Fibroblast of skin of scalp (primary cell): ENCODE measurements at regions not wholly inside any gene's neighbourhood (a gene's known extent, or its start where the extent isn't known, plus 50 kb on each side); places are given as distances from the start of the nearest gene placed in this dataset.

Experiments
- DNase-seq: peaks from one replicate; pipeline ENCODE4 v3.0.0-alpha.2; 2013

- no peak for DNase-seq
These were observed 163.2 kb upstream of the TRPC7 start for GRCh38 chr5:136528481-136529030.

GRCh38 chr5:136527311-136527710, 162.0 kb upstream of the TRPC7 start:
- DNase-seq, result no peak

DNA sequence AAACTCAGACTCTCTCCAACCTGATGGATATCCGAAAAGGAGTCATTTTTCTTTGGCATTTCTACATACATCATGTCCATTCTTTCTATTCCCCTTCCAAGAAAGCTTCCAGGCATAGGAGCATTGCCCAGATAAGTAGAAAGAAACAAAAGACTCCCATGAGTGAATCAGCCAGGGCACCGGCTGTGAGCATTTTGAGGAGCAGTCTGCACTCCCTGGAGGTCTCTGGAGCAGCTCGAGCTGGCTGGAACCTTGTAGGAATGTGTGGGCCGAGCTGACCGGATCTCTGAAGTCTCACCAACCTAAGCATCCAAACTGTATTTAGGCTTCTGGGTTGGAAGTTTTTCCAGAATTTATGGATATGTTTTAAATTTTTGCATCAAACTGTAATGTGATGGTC, 161.4 kb upstream of the TRPC7 start:
- no peak for DNase-seq

DNA sequence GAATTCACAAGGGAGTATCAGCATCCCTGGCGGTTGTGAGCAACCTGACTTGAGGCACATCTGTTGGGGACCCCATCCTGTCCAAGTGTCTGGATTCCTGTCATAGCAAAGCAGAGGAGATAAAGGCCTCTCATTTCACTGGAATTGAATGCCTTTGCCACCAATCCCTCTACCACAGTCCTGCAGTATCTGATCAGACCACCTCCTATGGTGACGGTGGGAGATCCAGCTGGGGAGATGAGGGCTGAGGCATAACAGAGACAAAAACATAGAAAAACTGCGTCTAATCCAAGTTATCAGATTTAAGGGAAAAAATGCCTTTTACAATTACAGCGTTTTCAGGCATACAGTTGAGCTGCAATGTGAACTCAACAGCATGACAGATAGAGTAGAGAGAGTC, 160.7 kb upstream of the TRPC7 start:
- no peak for DNase-seq

DNA sequence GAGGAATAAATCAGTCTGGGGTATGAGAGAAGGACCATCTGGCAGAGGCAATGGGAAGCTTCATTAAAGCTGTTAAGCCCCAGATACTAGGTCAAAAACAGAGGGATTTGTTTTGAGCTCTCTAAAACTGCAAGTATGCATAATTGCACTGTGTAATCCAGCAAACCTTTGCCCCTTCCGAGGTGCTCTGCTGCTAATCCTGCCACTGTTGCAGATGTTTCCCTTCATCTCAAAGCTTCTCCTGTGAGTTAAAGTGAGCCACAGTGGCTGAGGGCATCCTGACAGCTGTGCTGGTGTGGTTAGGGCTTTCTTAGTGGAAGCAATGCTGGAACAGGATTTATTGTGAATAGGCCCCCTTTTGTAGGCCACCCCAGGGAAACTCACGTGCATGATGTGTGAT, 160.3 kb upstream of the TRPC7 start:
- DNase-seq, result no peak

DNA sequence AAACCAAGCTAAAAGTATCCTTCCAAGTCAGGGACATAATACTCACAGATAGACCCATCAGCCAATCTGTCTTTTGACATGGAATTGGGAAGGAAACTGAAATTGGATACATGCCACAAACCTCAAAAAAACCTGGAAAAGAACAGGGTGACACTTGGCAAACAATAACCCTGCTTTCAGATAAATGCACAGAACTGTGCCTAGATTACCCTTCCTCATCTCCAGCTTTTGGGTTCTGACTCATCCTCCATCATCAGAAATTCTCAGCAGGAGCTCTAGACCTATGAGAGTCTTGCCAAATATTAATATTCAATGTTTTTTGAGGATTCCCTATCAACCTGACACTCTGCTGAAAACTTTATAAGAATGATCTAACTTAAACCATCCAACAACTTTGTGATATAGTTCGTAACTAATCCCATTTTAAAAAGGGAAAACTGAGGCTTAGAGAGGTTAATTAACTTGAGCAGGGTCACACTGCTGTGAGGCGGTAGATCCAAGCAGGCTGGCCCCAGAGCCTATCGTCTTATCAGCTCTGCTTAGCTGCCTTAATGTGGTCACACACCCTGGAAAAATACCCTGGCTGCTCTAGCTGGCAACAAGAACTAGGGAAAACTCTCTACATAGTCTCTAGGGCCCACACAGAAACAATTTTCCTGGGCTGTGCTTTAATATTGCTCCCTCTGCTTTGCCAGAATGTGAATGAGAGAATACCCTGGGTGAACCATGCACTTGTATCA, 157.0 kb upstream of the TRPC7 start:
- DNase-seq, result no peak

- no peak for DNase-seq
These were observed 156.4 kb upstream of the TRPC7 start for GRCh38 chr5:136521696-136522095.

DNA sequence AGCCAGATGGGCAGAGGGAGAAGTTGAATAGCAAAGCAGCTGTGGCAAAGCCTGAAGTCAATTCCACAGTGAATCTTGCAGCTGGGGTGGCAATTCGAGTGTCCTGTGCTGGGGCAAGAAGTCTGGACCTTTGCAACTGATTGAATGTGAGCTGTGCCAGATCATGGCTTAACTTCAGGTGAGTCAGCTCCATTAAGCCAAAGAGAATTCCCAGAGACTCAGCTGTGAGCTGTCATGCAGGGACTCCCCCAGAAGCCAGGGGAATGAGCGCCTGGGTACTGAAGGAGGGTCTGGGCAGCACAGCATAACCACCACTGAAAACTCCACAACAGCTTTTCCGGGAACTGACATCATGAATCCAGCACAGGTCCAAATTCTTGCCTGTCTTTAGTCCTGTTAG, 153.5 kb upstream of the TRPC7 start:
- no peak for DNase-seq

DNA sequence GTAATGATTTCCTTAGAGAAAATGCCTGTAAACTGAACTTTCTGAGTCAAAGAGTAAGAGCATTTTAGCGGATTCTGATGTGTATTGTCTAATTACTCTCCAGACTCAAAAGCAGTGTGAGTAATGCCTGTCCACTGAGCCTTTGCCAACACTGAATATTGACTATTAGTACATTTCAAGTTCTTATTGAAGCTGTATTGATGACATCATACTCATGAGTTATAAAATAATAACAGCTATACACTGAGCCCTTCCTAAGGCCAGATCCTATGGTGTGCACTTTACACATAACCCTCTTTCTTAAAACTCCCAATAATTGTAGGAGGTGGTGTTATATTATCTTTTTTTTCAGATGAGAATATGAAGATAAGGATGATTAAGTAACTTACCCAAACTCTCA, 152.8 kb upstream of the TRPC7 start:
- DNase-seq, result no peak

DNA sequence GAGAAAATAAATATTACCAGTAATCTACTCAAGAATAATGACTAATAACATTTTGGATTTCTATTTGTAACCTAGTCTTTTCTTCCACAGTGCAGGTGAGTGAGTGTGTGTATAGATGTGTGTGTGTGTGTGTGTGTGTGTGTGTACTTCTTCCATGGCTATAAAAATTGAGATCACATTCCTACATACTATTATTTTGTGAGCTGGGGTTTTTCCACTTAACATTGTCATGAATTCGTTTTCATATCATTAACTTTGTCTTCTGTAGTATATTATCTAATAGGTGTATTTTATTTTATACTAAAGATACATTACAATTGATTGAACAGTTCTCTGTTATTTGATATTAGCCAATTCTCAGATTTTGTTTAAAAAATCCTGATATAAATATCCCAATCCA, 152.4 kb upstream of the TRPC7 start:
- no peak for DNase-seq

DNA sequence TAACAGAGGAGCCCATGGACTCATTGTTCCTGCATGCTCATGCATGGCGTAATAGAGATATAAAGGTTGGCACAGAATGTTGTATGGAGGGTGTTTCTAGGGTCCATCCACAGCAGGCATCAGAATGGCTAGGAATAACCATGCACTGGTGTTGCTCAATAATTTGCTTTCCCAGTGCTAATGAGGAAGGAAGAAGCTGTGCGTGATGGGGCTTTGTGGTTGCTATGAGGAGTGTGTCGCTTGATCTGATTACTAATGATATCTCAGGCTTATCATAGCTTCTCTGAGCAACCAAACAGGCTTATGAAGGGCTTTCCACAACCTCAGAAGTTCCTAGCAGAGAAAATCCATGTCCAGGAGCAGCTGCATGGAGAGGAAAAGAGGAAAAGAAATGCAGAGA, 151.3 kb upstream of the TRPC7 start:
- no peak for DNase-seq

GRCh38 chr5:136513430-136513829, 148.1 kb upstream of the TRPC7 start:
- no peak for DNase-seq

DNA sequence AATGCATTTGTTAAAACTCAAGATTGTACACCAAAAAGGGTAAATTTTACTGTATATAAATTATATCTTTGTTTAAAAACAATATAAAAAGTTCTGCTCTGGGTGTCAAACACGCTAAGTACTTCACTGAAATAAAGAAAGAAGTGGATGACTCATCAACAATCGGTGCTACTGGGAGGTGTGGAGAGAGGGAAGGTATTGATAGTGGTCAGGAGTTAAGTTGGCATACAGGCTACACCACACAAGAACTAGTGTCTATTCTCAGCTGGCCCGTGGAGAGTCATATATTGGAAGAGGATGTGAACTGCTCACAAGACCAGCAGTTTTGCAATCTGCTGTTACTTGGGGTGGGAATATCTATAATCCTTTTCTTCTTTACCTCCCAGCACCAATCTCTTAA, 145.7 kb upstream of the TRPC7 start:
- DNase-seq, result no peak

DNA sequence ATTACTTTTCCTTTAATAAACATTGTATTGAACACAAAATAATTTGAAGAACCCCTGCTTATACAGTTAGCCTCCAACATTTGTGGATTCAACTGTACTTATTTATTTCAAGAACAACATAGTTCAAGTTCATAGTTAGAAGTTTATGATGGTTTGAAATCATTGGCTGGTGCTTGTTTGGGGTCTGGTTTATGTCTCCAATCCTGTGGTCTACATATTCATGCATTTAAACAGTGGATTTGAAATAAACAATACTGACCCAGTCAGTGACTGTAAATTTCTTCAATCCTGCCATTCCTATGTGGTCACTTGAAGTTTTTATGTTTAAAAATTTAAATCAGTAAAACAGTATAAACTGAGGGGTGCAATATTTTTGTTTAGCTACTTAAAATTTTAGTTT, 145.1 kb upstream of the TRPC7 start:
- no peak for DNase-seq

DNA sequence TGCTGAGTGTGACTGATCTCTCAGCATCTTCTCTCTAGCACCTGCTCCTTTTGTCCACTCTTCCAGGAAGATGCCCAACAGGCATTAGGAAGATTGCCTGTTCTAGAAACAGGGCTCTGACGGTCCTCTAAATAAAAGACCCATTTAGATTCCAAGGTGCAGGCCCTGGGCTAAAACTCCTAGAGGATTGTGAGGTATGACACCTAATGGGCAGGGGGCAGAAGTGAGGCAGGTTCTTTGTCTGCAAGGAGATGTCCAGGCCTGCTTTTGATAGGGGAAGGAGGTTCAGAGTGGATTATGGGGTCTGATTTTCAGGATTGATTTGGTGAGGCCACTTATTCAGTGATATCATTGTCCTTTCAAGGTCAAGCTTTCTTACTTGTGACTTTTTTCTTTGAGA, 140.8 kb upstream of the TRPC7 start:
- no peak for DNase-seq

DNA sequence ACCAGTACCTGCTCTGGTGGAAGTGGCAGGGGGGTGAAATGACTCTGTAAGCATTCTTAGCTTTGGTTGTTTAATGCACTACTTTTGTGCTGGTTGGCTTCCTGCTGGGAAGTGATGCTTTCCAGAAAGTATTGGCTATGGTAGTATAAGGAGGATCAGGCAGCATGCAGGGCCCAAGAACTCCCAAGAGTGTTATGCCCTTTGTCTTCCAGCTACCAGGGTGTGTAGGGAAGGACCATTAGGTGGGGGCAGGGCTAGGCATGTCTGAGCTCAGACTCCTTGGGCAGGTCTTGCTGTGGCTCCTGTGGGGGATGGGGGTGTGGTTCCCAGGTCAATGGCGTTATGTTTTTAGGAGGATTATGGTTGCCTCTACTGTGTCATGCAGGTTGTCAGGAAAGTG, 135.8 kb upstream of the TRPC7 start:
- DNase-seq, result no peak

GRCh38 chr5:136492587-136492986, 127.2 kb upstream of the TRPC7 start:
- DNase-seq, result no peak

- DNase-seq, result no peak
These were observed 126.5 kb upstream of the TRPC7 start for GRCh38 chr5:136491806-136492205.

- DNase-seq, result no peak
These were observed 119.5 kb upstream of the TRPC7 start for GRCh38 chr5:136484808-136485325.

- DNase-seq, result no peak
These were observed 116.9 kb upstream of the TRPC7 start for GRCh38 chr5:136482206-136482605.

- no peak for DNase-seq
These were observed 109.1 kb upstream of the TRPC7 start for GRCh38 chr5:136474466-136474865.

GRCh38 chr5:136467632-136468031, 102.3 kb upstream of the TRPC7 start:
- no peak for DNase-seq

DNA sequence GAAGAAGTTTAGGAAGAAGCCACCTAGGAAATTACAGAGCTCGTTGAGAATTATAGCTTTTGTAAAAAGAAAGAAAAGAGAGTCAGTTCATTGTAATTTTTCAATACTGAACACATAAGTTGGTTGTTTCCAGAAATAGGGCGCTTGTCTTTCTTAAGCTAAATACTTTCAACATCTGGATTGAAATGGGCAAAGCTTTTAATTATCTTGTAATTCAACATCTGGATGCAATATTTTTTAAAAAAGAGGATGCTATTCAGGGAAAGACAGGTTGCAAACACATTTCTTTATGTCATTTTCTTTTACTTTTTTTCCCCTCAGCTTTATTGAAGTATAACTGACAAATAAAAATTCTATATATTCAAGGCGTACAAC, 100.7 kb upstream of the TRPC7 start:
- no peak for DNase-seq

GRCh38 chr5:136458481-136458880, 93.1 kb upstream of the TRPC7 start:
- no peak for DNase-seq
